ENCODE measurements at regions not wholly inside any gene's neighbourhood (a gene's known extent, or its start where the extent isn't known, plus 50 kb on each side); places are given as distances from the start of the nearest gene placed in this dataset.
A peak's percentile ranks its signal among the peaks of the same experiment; 100 is the strongest.

GRCh38 chr10:36200577-36200976 is 558.5 kb upstream of the FZD8 start:
- no peaks in the 10 kb centered on the region for H3K27me3 ChIP-seq
- no peaks in the 10 kb centered on the region for H3K36me3 ChIP-seq
- H3K4me3 ChIP-seq, result no peak overlapping the region
- no peak overlapping the region for H3K27ac ChIP-seq
- no peak for DNase-seq (ENCODE audit: low read depth in 1 of 2, low spot score in 1 of 2)
- no peaks in the 10 kb centered on the region for H3K9me3 ChIP-seq (ENCODE audit: low read depth)
- no peaks in the 10 kb centered on the region for H3K4me1 ChIP-seq (ENCODE audit: low read depth)
- TF ChIP-seq CTCF (IDR thresholded peaks at IDR 0.05; ENCODE audit: low read depth, low read length), result no peak

GRCh38 chr10:36198322-36198721 is 556.2 kb upstream of the FZD8 start:
- H3K4me1 ChIP-seq (ENCODE audit: low read depth), result no peaks in the 10 kb centered on the region
- no peaks in the 10 kb centered on the region for H3K9me3 ChIP-seq (ENCODE audit: low read depth)
- H3K4me3 ChIP-seq, result no peak overlapping the region
- no peaks in the 10 kb centered on the region for H3K27me3 ChIP-seq
- no peak overlapping the region for H3K27ac ChIP-seq
- H3K36me3 ChIP-seq, result no peaks in the 10 kb centered on the region
- no peak for TF ChIP-seq CTCF (IDR thresholded peaks at IDR 0.05; ENCODE audit: low read depth, low read length)
- no peak for DNase-seq (ENCODE audit: low read depth in 1 of 2, low spot score in 1 of 2)

- no peaks in the 10 kb centered on the region for H3K9me3 ChIP-seq (ENCODE audit: low read depth)
Measured at GRCh38 chr10:36195364-36195763, 553.3 kb upstream of the FZD8 start.

GRCh38 chr10:36194276-36194675 is 552.2 kb upstream of the FZD8 start:
- H3K4me1 ChIP-seq (ENCODE audit: low read depth), result no peaks in the 10 kb centered on the region
- no peak overlapping the region for H3K4me3 ChIP-seq
- no peaks in the 10 kb centered on the region for H3K36me3 ChIP-seq
- H3K27me3 ChIP-seq, result no peaks in the 10 kb centered on the region
- no peak overlapping the region for H3K27ac ChIP-seq
- no peak for TF ChIP-seq CTCF (IDR thresholded peaks at IDR 0.05; ENCODE audit: low read depth, low read length)
- H3K9me3 ChIP-seq (ENCODE audit: low read depth), result no peaks in the 10 kb centered on the region
- DNase-seq (ENCODE audit: low read depth in 1 of 2, low spot score in 1 of 2), result no peak

More at GRCh38 chr10:36195364-36195763, 553.3 kb upstream of the FZD8 start:
- Histone ChIP-seq H3K4me1 (ENCODE audit: low read depth) (no peaks in the 10 kb centered on the region), H3K27me3 (no peaks in the 10 kb centered on the region), H3K36me3 (no peaks in the 10 kb centered on the region), H3K27ac (no peak overlapping the region), H3K4me3 (no peak overlapping the region)
- TF ChIP-seq CTCF (IDR thresholded peaks at IDR 0.05; ENCODE audit: low read depth, low read length), result no peak
- DNase-seq (ENCODE audit: low read depth in 1 of 2, low spot score in 1 of 2), result no peak

DNA sequence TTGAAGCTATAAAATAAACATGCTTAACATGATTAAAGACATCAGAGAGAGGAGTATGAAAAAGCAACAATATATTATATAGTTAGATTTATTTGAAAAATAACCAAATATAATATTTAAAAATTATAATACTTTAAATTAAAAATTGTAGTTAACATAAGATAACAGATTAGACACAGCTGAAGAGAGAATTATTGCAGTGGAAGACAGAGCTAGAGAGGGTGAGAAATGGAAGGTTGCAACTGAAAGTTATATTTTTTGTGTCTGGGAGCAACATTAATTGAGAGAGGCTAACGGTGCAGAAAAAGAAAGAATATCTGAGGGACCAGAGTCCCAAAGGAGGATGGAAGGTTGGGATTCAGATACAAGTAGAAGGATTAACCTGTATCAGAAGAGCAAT is 548.9 kb upstream of the FZD8 start:
- DNase-seq (ENCODE audit: low read depth in 1 of 2, low spot score in 1 of 2), result no peak
- no peak for TF ChIP-seq CTCF (IDR thresholded peaks at IDR 0.05; ENCODE audit: low read depth, low read length)
- H3K27me3 ChIP-seq, result no peaks in the 10 kb centered on the region
- H3K36me3 ChIP-seq, result no peaks in the 10 kb centered on the region
- H3K27ac ChIP-seq, result no peak overlapping the region
- no peaks in the 10 kb centered on the region for H3K9me3 ChIP-seq (ENCODE audit: low read depth)
- no peaks in the 10 kb centered on the region for H3K4me1 ChIP-seq (ENCODE audit: low read depth)
- no peak overlapping the region for H3K4me3 ChIP-seq

DNA sequence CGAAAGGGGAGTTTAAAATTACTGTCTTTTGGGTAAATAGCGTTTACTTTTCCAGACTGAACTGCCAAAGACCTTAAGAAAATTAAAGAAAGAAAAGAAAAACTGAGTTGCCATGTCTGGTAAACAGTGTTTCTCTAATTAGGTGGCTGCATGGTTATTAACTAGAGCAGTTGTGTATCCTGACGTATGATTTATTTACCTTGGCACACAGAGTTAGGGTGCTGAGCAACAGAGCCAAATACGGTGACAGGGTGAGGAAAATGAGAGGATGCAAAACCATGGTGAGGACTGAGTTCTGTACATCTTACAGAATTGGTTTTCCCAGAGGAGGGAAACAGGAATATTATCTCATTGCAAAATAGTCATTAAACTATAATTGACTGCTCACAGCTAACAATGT is 546.4 kb upstream of the FZD8 start:
- peak in 1 of 2 donors; percentile 34 for DNase-seq (ENCODE audit: low read depth in 1 of 2, low spot score in 1 of 2)
- Histone ChIP-seq H3K9me3 (ENCODE audit: low read depth) (no peaks in the 10 kb centered on the region), H3K4me1 (ENCODE audit: low read depth) (no peaks in the 10 kb centered on the region), H3K4me3 (no peak overlapping the region), H3K27ac (no peak overlapping the region), H3K36me3 (no peaks in the 10 kb centered on the region), H3K27me3 (no peaks in the 10 kb centered on the region)
- no peak for TF ChIP-seq CTCF (IDR thresholded peaks at IDR 0.05; ENCODE audit: low read depth, low read length)
